ENCODE measurements at regions not wholly inside any gene's neighbourhood (a gene's known extent, or its start where the extent isn't known, plus 50 kb on each side); places are given as distances from the start of the nearest gene placed in this dataset.

GRCh38 chr9:88692827-88693226 lies 157.8 kb downstream of the NXNL2 start:
- H3K27me3 Mint-ChIP-seq (ENCODE audit: low read depth, unreplicated experiment), result no peaks in the 10 kb centered on the region
- peaks cover 1% of the 10 kb centered on the region for H3K36me3 Mint-ChIP-seq (ENCODE audit: low read depth, unreplicated experiment)
- H2AFZ ChIP-seq (ENCODE audit: low read depth, low read length), result no peak overlapping the region
- H3K9me3 ChIP-seq (ENCODE audit: insufficient read depth, low read depth, low read length), result no peaks in the 10 kb centered on the region
- H3K4me2 ChIP-seq (ENCODE audit: low read length), result no peak overlapping the region
- DNase-seq (ENCODE audit: low read depth) (no peak), FAIRE-seq (no peak)
- H3K36me3 ChIP-seq (ENCODE audit: insufficient read depth, low read length), result no peaks in the 10 kb centered on the region
- H3K4me1 ChIP-seq (ENCODE audit: insufficient read depth, low read length), result peaks cover 6% of the 10 kb centered on the region
- no peak overlapping the region for H3K27ac ChIP-seq (ENCODE audit: low read depth, low read length)
- no peaks in the 10 kb centered on the region for H4K20me1 ChIP-seq (ENCODE audit: insufficient read depth, low read length)
- no peak overlapping the region for H3K4me3 ChIP-seq (ENCODE audit: insufficient read depth, low read depth, low read length)
- H3K27me3 ChIP-seq (ENCODE audit: insufficient read depth, low read length), result no peaks in the 10 kb centered on the region
- no peak overlapping the region for H3K9ac ChIP-seq (ENCODE audit: low read length)
- no peak overlapping the region for H3K27ac Mint-ChIP-seq (ENCODE audit: unreplicated experiment)
- TF ChIP-seq, protein P1, sequence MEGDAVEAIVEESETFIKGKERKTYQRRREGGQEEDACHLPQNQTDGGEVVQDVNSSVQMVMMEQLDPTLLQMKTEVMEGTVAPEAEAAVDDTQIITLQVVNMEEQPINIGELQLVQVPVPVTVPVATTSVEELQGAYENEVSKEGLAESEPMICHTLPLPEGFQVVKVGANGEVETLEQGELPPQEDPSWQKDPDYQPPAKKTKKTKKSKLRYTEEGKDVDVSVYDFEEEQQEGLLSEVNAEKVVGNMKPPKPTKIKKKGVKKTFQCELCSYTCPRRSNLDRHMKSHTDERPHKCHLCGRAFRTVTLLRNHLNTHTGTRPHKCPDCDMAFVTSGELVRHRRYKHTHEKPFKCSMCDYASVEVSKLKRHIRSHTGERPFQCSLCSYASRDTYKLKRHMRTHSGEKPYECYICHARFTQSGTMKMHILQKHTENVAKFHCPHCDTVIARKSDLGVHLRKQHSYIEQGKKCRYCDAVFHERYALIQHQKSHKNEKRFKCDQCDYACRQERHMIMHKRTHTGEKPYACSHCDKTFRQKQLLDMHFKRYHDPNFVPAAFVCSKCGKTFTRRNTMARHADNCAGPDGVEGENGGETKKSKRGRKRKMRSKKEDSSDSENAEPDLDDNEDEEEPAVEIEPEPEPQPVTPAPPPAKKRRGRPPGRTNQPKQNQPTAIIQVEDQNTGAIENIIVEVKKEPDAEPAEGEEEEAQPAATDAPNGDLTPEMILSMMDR (IDR thresholded peaks at IDR 0.05; ENCODE audit: insufficient read depth, low read depth, low read length), result no peak
- no peak for TF ChIP-seq EZH2 (IDR thresholded peaks at IDR 0.05; ENCODE audit: insufficient read depth, low read length)
- peaks cover 10% of the 10 kb centered on the region for H3K9me3 Mint-ChIP-seq (ENCODE audit: unreplicated experiment)
- peaks cover 22% of the 10 kb centered on the region for H3K4me1 Mint-ChIP-seq (ENCODE audit: low read depth, unreplicated experiment)
- no peaks in the 10 kb centered on the region for H3K79me2 ChIP-seq (ENCODE audit: insufficient read depth, low read length)
- no peak overlapping the region for H3K4me3 Mint-ChIP-seq (ENCODE audit: unreplicated experiment)

DNA sequence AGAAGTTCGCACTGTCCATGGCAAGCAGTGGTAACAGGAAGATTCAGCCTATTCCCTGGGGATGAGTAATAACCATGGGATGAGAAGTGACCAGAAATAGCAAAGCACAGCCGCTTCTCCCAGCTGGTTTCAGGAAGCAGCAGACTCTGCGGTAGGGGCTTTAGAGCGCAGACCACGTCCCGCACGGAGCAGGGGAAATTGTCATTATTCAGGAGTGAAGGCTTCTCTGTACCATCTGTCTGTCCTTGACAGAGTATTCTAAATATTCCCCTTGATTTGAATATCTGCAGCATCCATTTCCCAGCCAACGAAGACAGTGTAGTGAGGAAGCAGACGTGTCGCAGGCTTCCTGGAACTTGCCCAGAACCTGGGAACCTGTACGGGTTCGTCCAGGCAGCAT lies 159.6 kb downstream of the NXNL2 start:
- Mint-ChIP-seq H3K36me3 (ENCODE audit: low read depth, unreplicated experiment) (peaks cover 1% of the 10 kb centered on the region), H3K27me3 (ENCODE audit: low read depth, unreplicated experiment) (peaks cover 3% of the 10 kb centered on the region), H3K27ac (ENCODE audit: unreplicated experiment) (peak overlapping the region; percentile 63), H3K4me3 (ENCODE audit: unreplicated experiment) (no peak overlapping the region), H3K9me3 (ENCODE audit: unreplicated experiment) (peaks cover 19% of the 10 kb centered on the region), H3K4me1 (ENCODE audit: low read depth, unreplicated experiment) (peaks cover 22% of the 10 kb centered on the region)
- no peaks in the 10 kb centered on the region for H3K79me2 ChIP-seq (ENCODE audit: insufficient read depth, low read length)
- no peaks in the 10 kb centered on the region for H3K27me3 ChIP-seq (ENCODE audit: insufficient read depth, low read length)
- DNase-seq (ENCODE audit: low read depth), result peak; percentile 78
- peaks cover 6% of the 10 kb centered on the region for H3K4me1 ChIP-seq (ENCODE audit: insufficient read depth, low read length)
- H3K9ac ChIP-seq (ENCODE audit: low read length), result no peak overlapping the region
- TF ChIP-seq, protein P1 (IDR thresholded peaks at IDR 0.05; ENCODE audit: insufficient read depth, low read depth, low read length), result no peak
- TF ChIP-seq EZH2 (IDR thresholded peaks at IDR 0.05; ENCODE audit: insufficient read depth, low read length), result no peak
- no peak overlapping the region for H3K27ac ChIP-seq (ENCODE audit: low read depth, low read length)
- H3K9me3 ChIP-seq (ENCODE audit: insufficient read depth, low read depth, low read length), result no peaks in the 10 kb centered on the region
- peak overlapping the region; percentile 75 for H3K4me2 ChIP-seq (ENCODE audit: low read length)
- H3K36me3 ChIP-seq (ENCODE audit: insufficient read depth, low read length), result no peaks in the 10 kb centered on the region
- H2AFZ ChIP-seq (ENCODE audit: low read depth, low read length), result peak overlapping the region; percentile 50
- H4K20me1 ChIP-seq (ENCODE audit: insufficient read depth, low read length), result no peaks in the 10 kb centered on the region
- H3K4me3 ChIP-seq (ENCODE audit: insufficient read depth, low read depth, low read length), result no peak overlapping the region
- FAIRE-seq, result no peak

GRCh38 chr9:88696501-88696900 lies 161.5 kb downstream of the NXNL2 start:
- no peak overlapping the region for H3K27ac Mint-ChIP-seq (ENCODE audit: unreplicated experiment)
- H3K36me3 Mint-ChIP-seq (ENCODE audit: low read depth, unreplicated experiment), result peaks cover 1% of the 10 kb centered on the region
- FAIRE-seq (no peak), DNase-seq (ENCODE audit: low read depth) (no peak)
- H3K9ac ChIP-seq (ENCODE audit: low read length), result no peak overlapping the region
- H2AFZ ChIP-seq (ENCODE audit: low read depth, low read length), result no peak overlapping the region
- no peak for TF ChIP-seq EZH2 (IDR thresholded peaks at IDR 0.05; ENCODE audit: insufficient read depth, low read length)
- TF ChIP-seq, protein P1 (IDR thresholded peaks at IDR 0.05; ENCODE audit: insufficient read depth, low read depth, low read length), result no peak
- no peak overlapping the region for H3K4me2 ChIP-seq (ENCODE audit: low read length)
- H3K36me3 ChIP-seq (ENCODE audit: insufficient read depth, low read length), result no peaks in the 10 kb centered on the region
- H3K4me1 ChIP-seq (ENCODE audit: insufficient read depth, low read length), result peaks cover 6% of the 10 kb centered on the region
- no peaks in the 10 kb centered on the region for H3K9me3 ChIP-seq (ENCODE audit: insufficient read depth, low read depth, low read length)
- H3K27ac ChIP-seq (ENCODE audit: low read depth, low read length), result no peak overlapping the region
- H3K79me2 ChIP-seq (ENCODE audit: insufficient read depth, low read length), result no peaks in the 10 kb centered on the region
- H3K4me3 Mint-ChIP-seq (ENCODE audit: unreplicated experiment), result no peak overlapping the region
- H3K9me3 Mint-ChIP-seq (ENCODE audit: unreplicated experiment), result peaks cover 24% of the 10 kb centered on the region
- H3K27me3 ChIP-seq (ENCODE audit: insufficient read depth, low read length), result no peaks in the 10 kb centered on the region
- peaks cover 18% of the 10 kb centered on the region for H3K4me1 Mint-ChIP-seq (ENCODE audit: low read depth, unreplicated experiment)
- H4K20me1 ChIP-seq (ENCODE audit: insufficient read depth, low read length), result no peaks in the 10 kb centered on the region
- H3K27me3 Mint-ChIP-seq (ENCODE audit: low read depth, unreplicated experiment), result peaks cover 3% of the 10 kb centered on the region
- H3K4me3 ChIP-seq (ENCODE audit: insufficient read depth, low read depth, low read length), result no peak overlapping the region

Data from astrocyte (in vitro differentiated cells and primary cell).